Retinal pigment epithelial cell (primary cell): ENCODE measurements at regions not wholly inside any gene's neighbourhood (a gene's known extent, or its start where the extent isn't known, plus 50 kb on each side); places are given as distances from the start of the nearest gene placed in this dataset.

Source experiments
- DNase-seq: peaks from one replicate; pipeline ENCODE4 v3.0.0-alpha.2; 2010; ENCODE audit warnings: low read depth
- H3K4me3 ChIP-seq: 2 replicates; pipeline ENCODE4 v1.5.1; 2011; ENCODE audit warnings: mild to moderate bottlenecking, low read length, control low read depth, moderate library complexity
- TF ChIP-seq, protein P1 (sequence below): conservative IDR thresholded peaks from 2 replicates; pipeline ENCODE4 v1.5.1; 2011; ENCODE audit warnings: low read depth, low read length, control low read depth, inconsistent platforms

DNA sequence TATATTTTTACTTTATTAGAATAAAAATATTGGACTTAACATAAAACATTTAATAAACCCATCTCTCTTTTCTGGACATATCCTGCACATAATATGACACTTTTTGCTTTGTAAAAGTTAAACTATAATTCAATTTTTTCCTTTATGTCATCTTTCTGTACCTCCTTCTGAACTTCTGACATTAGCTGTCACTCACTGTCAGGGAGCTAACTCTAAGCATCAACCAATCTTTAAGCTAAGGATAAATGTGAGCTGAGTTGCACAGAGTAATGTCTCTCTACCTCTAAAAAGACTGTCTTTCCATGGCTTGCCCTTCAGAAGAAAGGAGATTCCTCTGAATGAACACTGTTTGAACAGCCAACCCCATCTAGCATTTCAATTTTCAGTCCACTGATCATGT is 948.6 kb upstream of the CHAC2 start:
- no peak overlapping the region for H3K4me3 ChIP-seq
- TF ChIP-seq, protein P1, sequence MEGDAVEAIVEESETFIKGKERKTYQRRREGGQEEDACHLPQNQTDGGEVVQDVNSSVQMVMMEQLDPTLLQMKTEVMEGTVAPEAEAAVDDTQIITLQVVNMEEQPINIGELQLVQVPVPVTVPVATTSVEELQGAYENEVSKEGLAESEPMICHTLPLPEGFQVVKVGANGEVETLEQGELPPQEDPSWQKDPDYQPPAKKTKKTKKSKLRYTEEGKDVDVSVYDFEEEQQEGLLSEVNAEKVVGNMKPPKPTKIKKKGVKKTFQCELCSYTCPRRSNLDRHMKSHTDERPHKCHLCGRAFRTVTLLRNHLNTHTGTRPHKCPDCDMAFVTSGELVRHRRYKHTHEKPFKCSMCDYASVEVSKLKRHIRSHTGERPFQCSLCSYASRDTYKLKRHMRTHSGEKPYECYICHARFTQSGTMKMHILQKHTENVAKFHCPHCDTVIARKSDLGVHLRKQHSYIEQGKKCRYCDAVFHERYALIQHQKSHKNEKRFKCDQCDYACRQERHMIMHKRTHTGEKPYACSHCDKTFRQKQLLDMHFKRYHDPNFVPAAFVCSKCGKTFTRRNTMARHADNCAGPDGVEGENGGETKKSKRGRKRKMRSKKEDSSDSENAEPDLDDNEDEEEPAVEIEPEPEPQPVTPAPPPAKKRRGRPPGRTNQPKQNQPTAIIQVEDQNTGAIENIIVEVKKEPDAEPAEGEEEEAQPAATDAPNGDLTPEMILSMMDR, result no peak
- no peak for DNase-seq

- DNase-seq, result peak; percentile 1
- H3K4me3 ChIP-seq, result no peak overlapping the region
- TF ChIP-seq, protein P1, result peak; percentile 39
These were observed 957.1 kb upstream of the CHAC2 start for GRCh38 chr2:52810460-52810859.

GRCh38 chr2:52805901-52806410 is 961.6 kb upstream of the CHAC2 start:
- TF ChIP-seq, protein P1, result no peak
- DNase-seq, result no peak
- H3K4me3 ChIP-seq, result no peak overlapping the region

DNA sequence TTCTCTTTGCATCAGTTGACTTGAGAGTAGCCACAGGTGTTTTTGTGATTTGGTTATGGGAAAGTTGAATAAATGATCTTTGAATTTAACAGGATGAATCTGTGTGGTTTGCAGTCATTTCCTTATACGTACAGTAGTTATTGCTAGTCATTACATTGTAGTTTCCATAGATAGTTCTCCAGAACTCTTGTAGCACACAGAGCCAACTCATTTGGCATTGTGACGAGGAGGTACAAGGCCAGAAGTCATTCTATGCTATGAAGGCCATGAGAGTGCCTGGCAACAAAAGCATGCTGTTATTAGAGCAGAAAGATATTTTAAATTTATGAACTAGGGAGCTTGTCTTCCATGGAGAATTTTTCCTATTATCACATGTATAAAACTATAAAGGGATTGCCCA is 973.0 kb upstream of the CHAC2 start:
- no peak overlapping the region for H3K4me3 ChIP-seq
- DNase-seq, result no peak
- TF ChIP-seq, protein P1, result no peak

GRCh38 chr2:52779446-52779845 is 988.2 kb upstream of the CHAC2 start:
- TF ChIP-seq, protein P1, result no peak
- no peak overlapping the region for H3K4me3 ChIP-seq
- DNase-seq, result no peak

- TF ChIP-seq, protein P1, result no peak
- no peak for DNase-seq
- H3K4me3 ChIP-seq, result no peak overlapping the region
These were observed 991.0 kb upstream of the CHAC2 start for GRCh38 chr2:52776571-52776970.

DNA sequence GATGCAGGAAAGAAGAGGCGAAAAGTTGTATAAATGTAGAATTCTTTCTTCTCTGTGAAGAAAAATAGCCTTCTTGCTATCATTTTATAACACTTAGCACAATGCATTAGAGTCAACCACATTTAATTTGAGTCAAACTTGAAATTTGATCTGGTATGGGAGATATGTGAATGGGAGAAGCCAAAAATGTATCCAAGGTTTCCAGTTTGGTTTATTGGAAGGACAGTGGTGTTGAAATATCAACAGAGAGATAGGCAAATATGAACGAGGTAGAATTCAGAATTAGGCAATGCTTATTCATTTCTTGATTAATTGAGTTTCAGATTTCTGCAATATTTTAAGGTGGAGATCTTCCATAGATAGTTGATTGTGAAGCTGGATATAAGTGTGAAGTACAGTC is 991.9 kb upstream of the CHAC2 start:
- H3K4me3 ChIP-seq, result no peak overlapping the region
- DNase-seq, result no peak
- TF ChIP-seq, protein P1, result no peak
